Peyer's patch (tissue), 4 donors: ENCODE measurements at regions not wholly inside any gene's neighbourhood (a gene's known extent, or its start where the extent isn't known, plus 50 kb on each side); places are given as distances from the start of the nearest gene placed in this dataset.

Experiments used
- POLR2A ChIP-seq, 2 donors: fragments of 450-650 bp; IDR thresholded peaks; one replicate each; pipeline ENCODE4 v1.5.1; 2017; ENCODE audit warnings: antibody characterized with exemption in 2 of 2, mild to moderate bottlenecking in 2 of 2, moderate library complexity in 2 of 2
- TF ChIP-seq, protein P1 (sequence below), 6 experiments: fragments of 450-650 bp in 4 of 6; fragments of 200-600 bp in 2 of 6; sonication (generic) in 1 of 6; IDR thresholded peaks; one replicate each; pipeline ENCODE4 v1.5.1; 2017 to 2019; ENCODE audit warnings: antibody characterized with exemption in 6 of 6, mild to moderate bottlenecking in 3 of 6, moderate library complexity in 1 of 6

- TF ChIP-seq, protein P1, sequence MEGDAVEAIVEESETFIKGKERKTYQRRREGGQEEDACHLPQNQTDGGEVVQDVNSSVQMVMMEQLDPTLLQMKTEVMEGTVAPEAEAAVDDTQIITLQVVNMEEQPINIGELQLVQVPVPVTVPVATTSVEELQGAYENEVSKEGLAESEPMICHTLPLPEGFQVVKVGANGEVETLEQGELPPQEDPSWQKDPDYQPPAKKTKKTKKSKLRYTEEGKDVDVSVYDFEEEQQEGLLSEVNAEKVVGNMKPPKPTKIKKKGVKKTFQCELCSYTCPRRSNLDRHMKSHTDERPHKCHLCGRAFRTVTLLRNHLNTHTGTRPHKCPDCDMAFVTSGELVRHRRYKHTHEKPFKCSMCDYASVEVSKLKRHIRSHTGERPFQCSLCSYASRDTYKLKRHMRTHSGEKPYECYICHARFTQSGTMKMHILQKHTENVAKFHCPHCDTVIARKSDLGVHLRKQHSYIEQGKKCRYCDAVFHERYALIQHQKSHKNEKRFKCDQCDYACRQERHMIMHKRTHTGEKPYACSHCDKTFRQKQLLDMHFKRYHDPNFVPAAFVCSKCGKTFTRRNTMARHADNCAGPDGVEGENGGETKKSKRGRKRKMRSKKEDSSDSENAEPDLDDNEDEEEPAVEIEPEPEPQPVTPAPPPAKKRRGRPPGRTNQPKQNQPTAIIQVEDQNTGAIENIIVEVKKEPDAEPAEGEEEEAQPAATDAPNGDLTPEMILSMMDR (IDR thresholded peaks at IDR 0.05), result no peak
- no peak for TF ChIP-seq POLR2A (IDR thresholded peaks at IDR 0.05)
These were observed 1436.3 kb downstream of the TBC1D22A start for GRCh38 chr22:48198489-48199459.
